Liver (tissue), 8 donors: ENCODE measurements at regions not wholly inside any gene's neighbourhood (a gene's known extent, or its start where the extent isn't known, plus 50 kb on each side); places are given as distances from the start of the nearest gene placed in this dataset.

Source experiments
- DNase-seq: peaks from one replicate; pipeline ENCODE4 v3.0.0-alpha.2; 2017; ENCODE audit warnings: low spot score
- H3K27ac ChIP-seq, 2 donors: one replicate each; pipeline ENCODE4 v1.7.0; 2013; ENCODE audit warnings: inconsistent platforms in 2 of 2, low read length in 2 of 2, control low read depth in 1 of 2, low read depth in 1 of 2, mild to moderate bottlenecking in 1 of 2
- H3K27me3 ChIP-seq, 4 donors: one replicate each; pipeline versions ENCODE4 v1.6.1 to v1.7.0; 2013; ENCODE audit warnings: low read length in 3 of 4, inconsistent platforms in 1 of 4, mild to moderate bottlenecking in 1 of 4, moderate library complexity in 1 of 4; ENCODE audit not compliant: control insufficient read depth in 4 of 4, insufficient read depth in 4 of 4
- H3K36me3 ChIP-seq, 4 donors: one replicate each; pipeline versions ENCODE4 v1.6.1 to v1.7.0; 2013; ENCODE audit warnings: low read length in 3 of 4, mild to moderate bottlenecking in 3 of 4, low read depth in 1 of 4, moderate library complexity in 1 of 4; ENCODE audit not compliant: control insufficient read depth in 4 of 4, insufficient read depth in 3 of 4
- H3K4me1 ChIP-seq, 4 donors: one replicate each; pipeline versions ENCODE4 v1.6.1 to v1.7.0; 2013; ENCODE audit warnings: low read length in 3 of 4, mild to moderate bottlenecking in 3 of 4, moderate library complexity in 1 of 4; ENCODE audit not compliant: control insufficient read depth in 4 of 4, insufficient read depth in 4 of 4
- H3K4me3 ChIP-seq, 3 donors: one replicate each; pipeline versions ENCODE4 v1.6.1 to v1.7.0; 2013; ENCODE audit warnings: low read length in 3 of 3, control low read depth in 1 of 3, low read depth in 1 of 3, mild to moderate bottlenecking in 1 of 3
- H3K9ac ChIP-seq, 2 donors: one replicate each; pipeline ENCODE4 v1.7.0; 2013; ENCODE audit warnings: low read length in 2 of 2, mild to moderate bottlenecking in 2 of 2, moderate library complexity in 2 of 2, control low read depth in 1 of 2, low read depth in 1 of 2
- H3K9me3 ChIP-seq, 4 donors: one replicate each; pipeline versions ENCODE4 v1.6.1 to v1.7.0; 2013; ENCODE audit warnings: low read length in 3 of 4; ENCODE audit not compliant: control insufficient read depth in 4 of 4
- EGR1 ChIP-seq, 2 donors: IDR thresholded peaks; 2 replicates each; pipeline ENCODE4 v1.6.1; 2016 to 2018; ENCODE audit warnings: antibody characterized with exemption in 2 of 2, low read depth in 2 of 2
- FOXA1 ChIP-seq: IDR thresholded peaks from 2 replicates; pipeline ENCODE4 v1.6.1; 2016; ENCODE audit warnings: antibody characterized with exemption
- FOXA2 ChIP-seq: IDR thresholded peaks from 2 replicates; pipeline ENCODE4 v1.6.1; 2016; ENCODE audit warnings: antibody characterized with exemption
- GABPA ChIP-seq, 2 donors: IDR thresholded peaks in 1 of 2; conservative IDR thresholded peaks in 1 of 2; 2 replicates each; pipeline ENCODE4 v1.6.1; 2016; ENCODE audit warnings: antibody characterized with exemption in 2 of 2, mild to moderate bottlenecking in 1 of 2, moderate library complexity in 1 of 2
- HNF4A ChIP-seq, 2 donors: conservative IDR thresholded peaks; 2 replicates each; pipeline ENCODE4 v1.6.1; 2016; ENCODE audit warnings: antibody characterized with exemption in 2 of 2, mild to moderate bottlenecking in 2 of 2
- HNF4G ChIP-seq: IDR thresholded peaks from 2 replicates; pipeline ENCODE4 v1.6.1; 2016; ENCODE audit warnings: antibody characterized with exemption
- JUND ChIP-seq, 2 donors: IDR thresholded peaks; 2 replicates each; pipeline ENCODE4 v1.6.1; 2016; ENCODE audit warnings: antibody characterized with exemption in 2 of 2
- NR2F2 ChIP-seq: IDR thresholded peaks from 2 replicates; pipeline ENCODE4 v1.6.1; 2016; ENCODE audit warnings: antibody characterized with exemption
- RAD21 ChIP-seq, 2 donors: IDR thresholded peaks; 2 replicates each; pipeline ENCODE4 v1.6.1; 2016; ENCODE audit warnings: antibody characterized with exemption in 2 of 2, mild to moderate bottlenecking in 2 of 2
- RXRA ChIP-seq, 2 donors: IDR thresholded peaks; 2 replicates each; pipeline ENCODE4 v1.6.1; 2017 to 2018; ENCODE audit warnings: antibody characterized with exemption in 2 of 2, mild to moderate bottlenecking in 1 of 2
- SP1 ChIP-seq: IDR thresholded peaks from 2 replicates; pipeline ENCODE4 v1.6.1; 2018; ENCODE audit warnings: antibody characterized with exemption, mild to moderate bottlenecking
- TAF1 ChIP-seq: conservative IDR thresholded peaks from 2 replicates; pipeline ENCODE4 v1.6.1; 2016; ENCODE audit warnings: antibody characterized with exemption, mild to moderate bottlenecking
- YY1 ChIP-seq: IDR thresholded peaks from 2 replicates; pipeline ENCODE4 v1.6.1; 2016; ENCODE audit warnings: antibody characterized with exemption, mild to moderate bottlenecking
- WGBS: extraction: QIAGEN DNeasy Blood & Tissue Kit; methylation state at CpG from one replicate; pipeline ENCODE4 v1.1.7; 2013; 5-methylcytosine and 5-hydroxymethylcytosine counted together
- TF ChIP-seq, protein P1 (sequence below): fragments of 150-350 bp; IDR thresholded peaks from 2 replicates; pipeline ENCODE4 v1.5.1; 2017; ENCODE audit warnings: improper control_type of control experiment, low read depth, low read length; ENCODE audit not compliant: missing input control
- TF ChIP-seq, protein P2 (sequence below): IDR thresholded peaks from 2 replicates; pipeline ENCODE4 v1.6.1; 2016; ENCODE audit warnings: antibody characterized with exemption
- TF ChIP-seq, protein P3 (sequence below): IDR thresholded peaks from 2 replicates; pipeline ENCODE4 v1.6.1; 2016; ENCODE audit warnings: antibody characterized with exemption, mild to moderate bottlenecking
- TF ChIP-seq, protein P4 (sequence below): IDR thresholded peaks from 2 replicates; pipeline ENCODE4 v1.6.1; 2016; ENCODE audit warnings: antibody characterized with exemption
- TF ChIP-seq, protein P5 (sequence below): IDR thresholded peaks from 2 replicates; pipeline ENCODE4 v1.6.1; 2016; ENCODE audit warnings: antibody characterized with exemption
- donor health status: healthy.
- donor health status: healthy.
- donor health status: healthy.
- donor health status: healthy.
- donor health status: healthy.

DNA sequence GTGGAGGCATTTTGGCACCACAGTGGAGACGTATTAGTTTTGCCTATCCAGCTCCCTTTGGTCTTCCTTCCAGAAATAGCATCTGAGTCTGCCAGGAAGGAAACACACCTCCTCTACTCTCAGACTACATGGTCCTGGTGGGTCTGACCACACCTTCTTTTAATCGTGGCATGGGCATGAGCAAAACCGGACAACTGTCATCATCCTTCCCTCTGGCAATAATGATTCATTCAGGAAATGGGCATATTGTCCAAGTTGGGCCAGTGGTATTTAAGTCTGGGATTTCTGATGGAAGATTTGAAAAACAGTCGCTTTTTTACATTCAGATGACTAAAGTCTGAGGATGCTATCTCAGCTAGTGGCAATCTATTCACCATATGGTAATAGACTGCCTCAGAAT is 601.0 kb upstream of the ADAMTS9 start (continued):
- TF ChIP-seq, protein P1, sequence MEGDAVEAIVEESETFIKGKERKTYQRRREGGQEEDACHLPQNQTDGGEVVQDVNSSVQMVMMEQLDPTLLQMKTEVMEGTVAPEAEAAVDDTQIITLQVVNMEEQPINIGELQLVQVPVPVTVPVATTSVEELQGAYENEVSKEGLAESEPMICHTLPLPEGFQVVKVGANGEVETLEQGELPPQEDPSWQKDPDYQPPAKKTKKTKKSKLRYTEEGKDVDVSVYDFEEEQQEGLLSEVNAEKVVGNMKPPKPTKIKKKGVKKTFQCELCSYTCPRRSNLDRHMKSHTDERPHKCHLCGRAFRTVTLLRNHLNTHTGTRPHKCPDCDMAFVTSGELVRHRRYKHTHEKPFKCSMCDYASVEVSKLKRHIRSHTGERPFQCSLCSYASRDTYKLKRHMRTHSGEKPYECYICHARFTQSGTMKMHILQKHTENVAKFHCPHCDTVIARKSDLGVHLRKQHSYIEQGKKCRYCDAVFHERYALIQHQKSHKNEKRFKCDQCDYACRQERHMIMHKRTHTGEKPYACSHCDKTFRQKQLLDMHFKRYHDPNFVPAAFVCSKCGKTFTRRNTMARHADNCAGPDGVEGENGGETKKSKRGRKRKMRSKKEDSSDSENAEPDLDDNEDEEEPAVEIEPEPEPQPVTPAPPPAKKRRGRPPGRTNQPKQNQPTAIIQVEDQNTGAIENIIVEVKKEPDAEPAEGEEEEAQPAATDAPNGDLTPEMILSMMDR: no peak
- TF ChIP-seq FOXA1 (no peak), NR2F2 (no peak)
- TF ChIP-seq, protein P2, sequence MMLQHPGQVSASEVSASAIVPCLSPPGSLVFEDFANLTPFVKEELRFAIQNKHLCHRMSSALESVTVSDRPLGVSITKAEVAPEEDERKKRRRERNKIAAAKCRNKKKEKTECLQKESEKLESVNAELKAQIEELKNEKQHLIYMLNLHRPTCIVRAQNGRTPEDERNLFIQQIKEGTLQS: no peak

DNA sequence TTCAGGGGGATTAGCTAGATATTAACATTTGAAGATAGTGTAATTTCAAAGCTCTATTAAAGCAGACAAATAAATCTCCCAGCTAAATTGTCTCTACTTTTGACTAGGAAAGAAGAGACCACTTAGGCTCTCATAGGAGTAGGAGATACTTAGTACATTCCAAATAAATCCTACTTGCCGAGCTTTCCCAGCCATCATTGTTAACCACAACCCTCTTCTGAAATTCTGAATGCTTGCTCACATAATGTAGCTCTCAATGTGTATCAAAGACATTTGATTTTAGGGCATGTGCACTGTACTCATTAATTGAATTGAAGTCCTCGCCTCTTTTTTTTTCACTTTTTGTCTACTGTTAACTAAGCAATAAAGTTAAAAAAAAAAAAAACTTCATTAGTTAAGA is 598.2 kb upstream of the ADAMTS9 start:
- peaks cover 0 to 2% (median 0%) of the 10 kb centered on the region in 4 donors for H3K9me3 ChIP-seq
- H3K36me3 ChIP-seq: no peaks in the 10 kb centered on the region
- H3K27me3 ChIP-seq: no peaks in the 10 kb centered on the region
- H3K27ac ChIP-seq: no peak overlapping the region
- TF ChIP-seq RAD21 (IDR thresholded peaks at IDR 0.05): no peak
- TF ChIP-seq, protein P3, sequence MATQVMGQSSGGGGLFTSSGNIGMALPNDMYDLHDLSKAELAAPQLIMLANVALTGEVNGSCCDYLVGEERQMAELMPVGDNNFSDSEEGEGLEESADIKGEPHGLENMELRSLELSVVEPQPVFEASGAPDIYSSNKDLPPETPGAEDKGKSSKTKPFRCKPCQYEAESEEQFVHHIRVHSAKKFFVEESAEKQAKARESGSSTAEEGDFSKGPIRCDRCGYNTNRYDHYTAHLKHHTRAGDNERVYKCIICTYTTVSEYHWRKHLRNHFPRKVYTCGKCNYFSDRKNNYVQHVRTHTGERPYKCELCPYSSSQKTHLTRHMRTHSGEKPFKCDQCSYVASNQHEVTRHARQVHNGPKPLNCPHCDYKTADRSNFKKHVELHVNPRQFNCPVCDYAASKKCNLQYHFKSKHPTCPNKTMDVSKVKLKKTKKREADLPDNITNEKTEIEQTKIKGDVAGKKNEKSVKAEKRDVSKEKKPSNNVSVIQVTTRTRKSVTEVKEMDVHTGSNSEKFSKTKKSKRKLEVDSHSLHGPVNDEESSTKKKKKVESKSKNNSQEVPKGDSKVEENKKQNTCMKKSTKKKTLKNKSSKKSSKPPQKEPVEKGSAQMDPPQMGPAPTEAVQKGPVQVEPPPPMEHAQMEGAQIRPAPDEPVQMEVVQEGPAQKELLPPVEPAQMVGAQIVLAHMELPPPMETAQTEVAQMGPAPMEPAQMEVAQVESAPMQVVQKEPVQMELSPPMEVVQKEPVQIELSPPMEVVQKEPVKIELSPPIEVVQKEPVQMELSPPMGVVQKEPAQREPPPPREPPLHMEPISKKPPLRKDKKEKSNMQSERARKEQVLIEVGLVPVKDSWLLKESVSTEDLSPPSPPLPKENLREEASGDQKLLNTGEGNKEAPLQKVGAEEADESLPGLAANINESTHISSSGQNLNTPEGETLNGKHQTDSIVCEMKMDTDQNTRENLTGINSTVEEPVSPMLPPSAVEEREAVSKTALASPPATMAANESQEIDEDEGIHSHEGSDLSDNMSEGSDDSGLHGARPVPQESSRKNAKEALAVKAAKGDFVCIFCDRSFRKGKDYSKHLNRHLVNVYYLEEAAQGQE: no peak
- peaks cover 0 to 8% (median 2%) of the 10 kb centered on the region in 4 donors for H3K4me1 ChIP-seq
- DNase-seq: no peak
- no peak overlapping the region for H3K4me3 ChIP-seq
- H3K9ac ChIP-seq: no peak overlapping the region
- WGBS: 96% methylated on average over 2 of the region's 2 CpGs

DNA sequence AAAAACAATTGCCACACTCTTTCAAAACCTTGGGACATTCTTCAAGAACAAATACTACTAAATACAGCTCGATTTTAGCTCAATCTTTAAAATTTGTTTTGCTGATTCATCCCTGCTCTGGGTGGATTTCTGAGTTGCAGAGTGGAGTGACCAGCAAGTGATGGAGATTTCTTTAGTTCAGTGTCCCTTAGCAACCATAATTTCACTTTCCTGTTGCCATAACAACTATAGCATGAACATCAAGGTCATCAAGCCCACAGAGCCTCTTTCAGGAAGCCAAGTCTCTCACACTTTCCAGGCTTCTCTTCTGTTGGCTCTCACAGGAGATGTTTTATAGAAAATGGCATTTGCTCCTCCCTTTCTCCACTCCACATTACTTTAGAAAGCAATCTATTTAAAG is 597.2 kb upstream of the ADAMTS9 start:
- Histone ChIP-seq H3K27ac (no peak overlapping the region), H3K9ac (no peak overlapping the region), H3K4me1 (no peaks in the 10 kb centered on the region), H3K27me3 (no peaks in the 10 kb centered on the region), H3K36me3 (no peaks in the 10 kb centered on the region), H3K4me3 (no peak overlapping the region), H3K9me3 (peaks cover 0 to 2% (median 0%) of the 10 kb centered on the region in 4 donors)
- DNase-seq: no peak
- WGBS: 44% methylated on average over 1 of the region's 1 CpG
- TF ChIP-seq, protein P4, sequence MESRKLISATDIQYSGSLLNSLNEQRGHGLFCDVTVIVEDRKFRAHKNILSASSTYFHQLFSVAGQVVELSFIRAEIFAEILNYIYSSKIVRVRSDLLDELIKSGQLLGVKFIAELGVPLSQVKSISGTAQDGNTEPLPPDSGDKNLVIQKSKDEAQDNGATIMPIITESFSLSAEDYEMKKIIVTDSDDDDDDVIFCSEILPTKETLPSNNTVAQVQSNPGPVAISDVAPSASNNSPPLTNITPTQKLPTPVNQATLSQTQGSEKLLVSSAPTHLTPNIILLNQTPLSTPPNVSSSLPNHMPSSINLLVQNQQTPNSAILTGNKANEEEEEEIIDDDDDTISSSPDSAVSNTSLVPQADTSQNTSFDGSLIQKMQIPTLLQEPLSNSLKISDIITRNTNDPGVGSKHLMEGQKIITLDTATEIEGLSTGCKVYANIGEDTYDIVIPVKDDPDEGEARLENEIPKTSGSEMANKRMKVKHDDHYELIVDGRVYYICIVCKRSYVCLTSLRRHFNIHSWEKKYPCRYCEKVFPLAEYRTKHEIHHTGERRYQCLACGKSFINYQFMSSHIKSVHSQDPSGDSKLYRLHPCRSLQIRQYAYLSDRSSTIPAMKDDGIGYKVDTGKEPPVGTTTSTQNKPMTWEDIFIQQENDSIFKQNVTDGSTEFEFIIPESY: no peak
- TF ChIP-seq, protein P2: no peak
- TF ChIP-seq NR2F2 (no peak), JUND (IDR thresholded peaks at IDR 0.05) (no peak), FOXA1 (no peak), SP1 (no peak), GABPA (IDR thresholded peaks at IDR 0.05 in 1 of 2, conservative IDR thresholded peaks at IDR 0.05 in 1 of 2) (no peak), EGR1 (IDR thresholded peaks at IDR 0.05; ENCODE audit: low read depth in 2 of 2) (no peak), FOXA2 (no peak), TAF1 (no peak), RXRA (IDR thresholded peaks at IDR 0.05) (no peak), HNF4A (conservative IDR thresholded peaks at IDR 0.05) (no peak), YY1 (no peak), RAD21 (IDR thresholded peaks at IDR 0.05) (no peak), HNF4G (no peak)
- TF ChIP-seq, protein P1: no peak
- TF ChIP-seq, protein P5, sequence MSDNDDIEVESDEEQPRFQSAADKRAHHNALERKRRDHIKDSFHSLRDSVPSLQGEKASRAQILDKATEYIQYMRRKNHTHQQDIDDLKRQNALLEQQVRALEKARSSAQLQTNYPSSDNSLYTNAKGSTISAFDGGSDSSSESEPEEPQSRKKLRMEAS: no peak
